MG63 (cell line): ENCODE measurements at regions not wholly inside any gene's neighbourhood (a gene's known extent, or its start where the extent isn't known, plus 50 kb on each side); places are given as distances from the start of the nearest gene placed in this dataset.

Experiments
- DNase-seq: peaks from one replicate; pipeline ENCODE4 v3.0.0-alpha.2; 2020
- H3K27me3 ChIP-seq: fragments of 250-450 bp; sonication (Bioruptor Pico); 2 replicates; pipeline ENCODE4 v1.5.1; 2020; ENCODE audit warnings: mild to moderate bottlenecking, moderate library complexity
- H3K36me3 ChIP-seq: fragments of 250-450 bp; sonication (Bioruptor Pico); 2 replicates; pipeline ENCODE4 v1.5.1; 2020; ENCODE audit warnings: mild to moderate bottlenecking, moderate library complexity
- H3K4me3 ChIP-seq: fragments of 250-450 bp; sonication (Bioruptor Pico); 2 replicates; pipeline ENCODE4 v1.5.1; 2020; ENCODE audit warnings: mild to moderate bottlenecking, moderate library complexity
- H3K9me3 ChIP-seq: fragments of 250-450 bp; sonication (Bioruptor Pico); 2 replicates; pipeline ENCODE4 v1.5.1; 2020; ENCODE audit warnings: mild to moderate bottlenecking, moderate library complexity

DNA sequence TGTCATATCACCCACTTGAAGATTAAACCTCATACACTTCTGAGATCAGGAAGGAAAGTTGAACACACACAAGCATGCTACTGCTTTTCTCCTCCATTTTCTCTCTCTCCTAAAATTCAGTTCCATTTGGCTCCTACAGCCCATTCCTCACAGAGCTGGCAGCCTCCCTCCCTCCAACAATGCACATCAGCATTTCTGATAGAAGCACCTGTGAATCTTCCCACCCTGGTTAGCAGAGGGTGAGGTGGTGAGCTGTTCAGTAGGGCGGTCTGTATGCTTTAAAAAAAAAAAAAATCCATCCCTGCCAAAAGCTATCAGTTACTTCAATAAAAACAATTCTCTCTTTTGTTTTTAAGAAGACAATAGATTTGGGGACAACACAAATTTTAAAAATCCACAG is 463.2 kb upstream of the KIF2A start:
- H3K4me3 ChIP-seq = no peak overlapping the region
- no peaks in the 10 kb centered on the region for H3K36me3 ChIP-seq
- DNase-seq = no peak
- no peaks in the 10 kb centered on the region for H3K27me3 ChIP-seq
- no peaks in the 10 kb centered on the region for H3K9me3 ChIP-seq

DNA sequence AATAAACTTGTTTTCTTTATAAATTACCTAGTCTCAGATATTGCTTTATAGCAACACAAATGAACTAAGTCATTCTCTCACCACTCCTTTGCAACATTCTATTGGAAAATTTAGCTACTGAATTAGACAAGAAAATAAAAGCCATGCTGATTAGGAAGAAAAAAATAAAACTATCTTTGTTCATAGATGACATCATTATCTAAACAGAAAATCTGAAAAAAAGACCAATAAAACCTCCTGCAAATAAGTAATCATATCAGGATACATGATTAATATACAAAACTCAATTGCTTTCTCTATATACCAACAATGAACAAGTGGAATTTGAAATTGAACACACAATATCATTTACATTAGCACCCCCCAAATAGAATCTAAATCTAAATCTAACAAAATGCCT is 455.3 kb upstream of the KIF2A start:
- Histone ChIP-seq H3K36me3 (no peaks in the 10 kb centered on the region), H3K9me3 (no peaks in the 10 kb centered on the region), H3K27me3 (no peaks in the 10 kb centered on the region), H3K4me3 (no peak overlapping the region)
- DNase-seq = no peak

DNA sequence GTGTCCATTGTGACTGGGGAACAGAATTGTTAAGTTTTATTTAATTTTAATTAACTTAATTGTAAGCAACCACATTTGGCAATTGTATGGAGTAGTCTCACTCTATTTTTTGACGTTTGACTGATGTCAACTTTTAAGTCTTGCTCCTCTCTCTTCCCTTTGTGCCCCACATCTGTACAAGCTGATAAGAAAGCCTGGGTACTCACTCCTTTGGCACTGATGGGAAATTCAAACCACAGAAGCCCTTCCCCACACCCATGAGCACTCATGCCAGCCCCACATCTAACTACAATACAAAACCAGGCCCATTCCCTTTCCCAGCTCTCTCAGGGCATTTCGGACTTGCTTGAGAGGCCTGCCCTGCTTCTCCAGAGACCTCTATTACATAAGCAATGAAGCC is 451.5 kb upstream of the KIF2A start:
- no peaks in the 10 kb centered on the region for H3K36me3 ChIP-seq
- no peak for DNase-seq
- H3K27me3 ChIP-seq = no peaks in the 10 kb centered on the region
- H3K9me3 ChIP-seq = no peaks in the 10 kb centered on the region; the same call in 1 of the 2 replicates
- H3K4me3 ChIP-seq = no peak overlapping the region

DNA sequence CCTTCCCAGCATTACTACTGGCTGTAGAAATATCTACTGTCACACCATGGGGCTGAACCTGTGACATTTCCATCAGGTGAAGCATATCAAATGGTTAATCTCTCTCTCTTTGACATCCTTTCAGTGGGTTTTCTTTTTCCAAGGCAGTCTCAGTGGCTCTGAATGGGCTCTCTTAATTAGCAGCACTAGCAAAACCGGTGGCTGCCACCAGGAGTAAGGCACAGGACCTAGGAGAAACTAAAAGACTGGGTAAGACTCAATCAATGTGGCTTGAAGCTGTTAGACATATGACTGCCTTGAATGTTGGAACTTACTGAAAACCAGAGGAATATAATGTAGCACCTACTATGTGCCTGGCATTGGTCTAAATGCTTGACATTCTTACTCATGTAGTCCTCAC is 445.0 kb upstream of the KIF2A start:
- Histone ChIP-seq H3K9me3 (no peaks in the 10 kb centered on the region; the same call in 1 of the 2 replicates), H3K27me3 (no peaks in the 10 kb centered on the region)
- DNase-seq = no peak

DNA sequence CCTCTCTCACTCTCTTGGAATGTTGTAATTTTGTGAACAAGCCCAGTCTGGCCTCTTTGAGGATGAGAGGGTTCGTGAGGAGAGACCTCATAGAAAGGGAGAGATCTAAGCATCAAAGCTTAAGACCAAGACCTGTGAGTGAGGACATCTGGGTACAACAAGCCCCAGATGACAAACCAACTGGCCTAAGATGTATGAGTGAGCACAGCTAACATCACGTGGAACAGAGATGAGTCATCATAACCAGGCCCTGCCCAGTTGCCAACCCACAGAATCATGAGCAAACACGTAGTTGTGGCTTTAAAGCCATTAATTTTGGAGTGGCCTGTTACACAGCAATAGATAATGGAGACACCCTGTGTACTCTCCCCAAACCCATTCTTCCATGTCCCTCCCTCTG is 439.1 kb upstream of the KIF2A start:
- Histone ChIP-seq H3K4me3 (no peak overlapping the region), H3K36me3 (no peaks in the 10 kb centered on the region), H3K27me3 (no peaks in the 10 kb centered on the region), H3K9me3 (no peaks in the 10 kb centered on the region)
- peak; percentile 50 for DNase-seq

More for the DNA sequence above, 445.0 kb upstream of the KIF2A start:
- no peaks in the 10 kb centered on the region for H3K36me3 ChIP-seq
- no peak overlapping the region for H3K4me3 ChIP-seq

DNA sequence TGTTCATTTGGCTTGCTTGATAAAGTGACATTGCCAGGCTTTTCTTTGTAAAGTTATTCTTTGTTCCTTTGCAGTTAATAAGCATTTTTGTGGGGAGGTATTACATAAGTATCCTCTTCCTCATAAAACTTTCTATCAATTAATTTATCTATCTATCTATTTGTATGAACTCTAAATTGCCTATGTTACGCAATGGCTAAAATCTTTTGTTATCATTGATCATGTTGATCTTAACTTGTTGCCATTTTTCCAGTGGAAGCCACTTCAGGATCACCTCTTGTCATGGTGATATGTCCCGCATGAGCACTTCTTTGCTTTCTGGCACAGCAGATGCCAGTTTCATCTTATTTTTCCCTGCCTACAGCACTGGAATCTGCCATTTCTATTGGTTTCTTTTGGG is 436.7 kb upstream of the KIF2A start:
- no peaks in the 10 kb centered on the region for H3K36me3 ChIP-seq
- no peak for DNase-seq
- H3K4me3 ChIP-seq = no peak overlapping the region
- H3K9me3 ChIP-seq = no peaks in the 10 kb centered on the region
- H3K27me3 ChIP-seq = no peaks in the 10 kb centered on the region

DNA sequence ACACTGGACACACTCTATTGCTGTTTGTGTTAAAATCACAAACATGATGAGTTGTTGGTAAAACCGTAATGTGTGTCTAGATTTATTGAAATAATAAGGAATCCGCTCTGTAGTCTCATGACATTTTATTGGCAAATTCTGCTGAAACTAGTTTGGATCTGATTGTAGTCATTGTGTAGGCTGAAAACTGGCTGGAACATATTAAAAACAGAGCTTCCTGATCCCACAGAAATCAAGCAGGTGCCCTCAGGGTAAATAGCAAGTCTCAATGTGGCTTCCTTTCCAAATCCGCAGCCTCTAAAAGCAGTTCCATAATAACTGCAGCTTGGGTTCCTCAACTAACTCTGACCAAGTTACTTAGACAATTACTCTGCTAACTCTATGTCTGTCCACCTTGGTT is 427.5 kb upstream of the KIF2A start:
- Histone ChIP-seq H3K9me3 (no peaks in the 10 kb centered on the region), H3K27me3 (no peaks in the 10 kb centered on the region), H3K4me3 (no peak overlapping the region), H3K36me3 (no peaks in the 10 kb centered on the region)
- no peak for DNase-seq

DNA sequence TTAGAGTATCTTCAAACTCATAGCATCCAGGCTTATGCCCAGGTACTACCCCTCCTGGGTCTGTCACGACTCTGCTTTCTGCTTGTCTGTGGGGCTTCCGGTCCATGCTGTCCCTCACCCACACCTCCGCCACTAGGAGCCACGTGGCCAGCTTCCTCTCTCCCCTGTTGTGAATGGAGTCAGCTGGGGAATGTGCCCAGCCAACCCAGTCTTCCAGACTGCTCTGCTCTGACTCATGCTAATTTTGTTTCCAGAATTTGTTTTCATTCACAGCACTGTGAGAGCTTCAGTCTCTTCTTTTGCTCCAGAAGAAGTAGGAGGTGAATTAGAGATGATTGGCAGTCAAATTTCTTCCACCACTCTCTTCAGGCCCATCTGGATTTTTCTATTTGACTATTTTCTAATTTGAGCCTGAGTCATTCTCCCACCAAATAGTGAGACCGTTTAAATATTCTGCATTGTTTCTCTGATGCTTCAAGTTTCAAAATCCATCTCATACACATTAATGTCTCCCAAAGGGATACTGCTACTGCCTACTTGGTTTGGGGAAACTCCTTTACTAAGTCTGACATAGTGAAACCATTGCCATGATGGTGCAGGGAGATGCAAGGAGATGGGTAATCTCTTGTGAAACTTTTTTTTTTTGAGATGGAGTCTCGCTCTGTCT is 424.1 kb upstream of the KIF2A start:
- Histone ChIP-seq H3K9me3 (no peaks in the 10 kb centered on the region), H3K4me3 (no peak overlapping the region), H3K27me3 (no peaks in the 10 kb centered on the region), H3K36me3 (no peaks in the 10 kb centered on the region)
- peak; percentile 76 for DNase-seq

DNA sequence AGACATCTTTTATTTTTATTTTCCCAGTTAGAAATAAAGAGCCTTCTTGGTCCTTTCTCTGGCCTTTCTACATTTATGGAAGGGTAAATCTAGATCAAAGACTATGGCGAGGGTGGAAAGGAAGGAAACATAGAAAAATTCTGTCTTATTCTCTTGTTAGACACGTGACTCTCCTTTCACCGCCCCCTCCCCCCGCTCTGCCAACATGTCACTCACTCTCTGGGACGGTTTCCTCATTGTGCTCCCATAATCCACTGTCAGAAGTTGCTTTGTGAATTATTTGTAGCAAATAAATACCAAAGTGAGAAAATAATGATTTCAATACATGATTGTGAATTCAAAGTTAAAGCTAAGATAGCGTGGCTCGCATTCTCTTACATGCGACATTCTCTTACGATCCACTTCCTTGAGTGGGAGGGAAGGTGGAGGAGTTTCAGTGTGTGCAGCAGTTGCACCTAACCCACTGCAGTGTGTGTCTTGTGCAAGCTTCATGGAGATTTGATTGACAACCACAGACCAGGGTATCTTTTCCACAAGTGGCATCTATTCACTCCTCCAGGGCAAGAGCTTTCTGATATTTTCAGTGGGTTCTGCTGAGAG is 423.0 kb upstream of the KIF2A start:
- H3K9me3 ChIP-seq = no peaks in the 10 kb centered on the region
- DNase-seq = no peak
- no peaks in the 10 kb centered on the region for H3K36me3 ChIP-seq
- H3K4me3 ChIP-seq = no peak overlapping the region
- no peaks in the 10 kb centered on the region for H3K27me3 ChIP-seq

DNA sequence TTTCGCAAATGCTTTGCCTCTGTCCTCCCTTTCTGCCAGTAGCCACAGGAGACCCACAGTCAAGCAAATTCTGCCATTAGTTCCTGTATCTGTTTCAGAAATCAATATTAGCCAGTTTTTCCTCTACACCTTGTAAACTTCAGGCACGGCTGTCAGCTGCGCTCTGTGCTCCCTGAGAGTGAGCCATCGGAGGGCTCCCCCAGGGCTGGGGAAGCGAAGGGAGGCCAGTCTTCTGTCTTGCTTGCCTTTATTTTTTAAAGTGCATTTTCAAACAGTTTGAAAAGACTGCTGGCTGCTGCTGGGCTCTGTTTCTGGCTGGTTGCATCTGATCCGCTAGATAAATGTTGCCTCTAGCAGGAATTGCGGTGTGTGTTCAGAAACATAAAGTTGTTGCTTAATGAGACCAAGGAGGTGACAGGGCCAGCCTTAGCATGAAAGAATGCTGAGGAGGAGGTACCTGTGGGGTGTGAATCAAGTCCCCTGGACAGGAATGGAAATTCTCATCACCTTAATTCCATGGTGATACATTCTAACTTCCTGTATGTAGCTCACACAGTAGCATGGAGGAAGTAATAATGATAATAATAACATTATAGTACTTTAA is 421.7 kb upstream of the KIF2A start:
- Histone ChIP-seq H3K4me3 (no peak overlapping the region), H3K27me3 (no peaks in the 10 kb centered on the region), H3K36me3 (no peaks in the 10 kb centered on the region), H3K9me3 (no peaks in the 10 kb centered on the region)
- DNase-seq = no peak

DNA sequence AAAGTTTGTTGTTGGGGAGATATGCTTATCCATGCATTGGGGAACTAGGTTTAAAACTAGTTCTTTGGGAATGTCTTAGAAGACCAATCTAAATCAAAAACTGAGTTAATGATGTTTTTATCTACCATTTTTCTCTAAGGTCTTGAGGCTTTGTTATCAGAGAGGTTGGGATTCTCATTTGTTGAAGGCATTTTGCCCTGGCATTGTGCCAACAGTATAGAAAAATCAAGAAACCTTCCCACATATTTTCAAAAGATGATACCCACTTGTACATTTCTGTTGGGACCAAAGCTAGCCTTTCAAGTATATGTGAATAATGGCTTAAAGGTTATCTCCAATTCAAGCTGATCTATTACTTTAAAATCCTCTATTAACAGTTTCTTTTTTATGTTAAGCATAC is 419.8 kb upstream of the KIF2A start:
- no peak overlapping the region for H3K4me3 ChIP-seq
- no peak for DNase-seq
- H3K27me3 ChIP-seq = no peaks in the 10 kb centered on the region
- H3K9me3 ChIP-seq = no peaks in the 10 kb centered on the region
- H3K36me3 ChIP-seq = no peaks in the 10 kb centered on the region

DNA sequence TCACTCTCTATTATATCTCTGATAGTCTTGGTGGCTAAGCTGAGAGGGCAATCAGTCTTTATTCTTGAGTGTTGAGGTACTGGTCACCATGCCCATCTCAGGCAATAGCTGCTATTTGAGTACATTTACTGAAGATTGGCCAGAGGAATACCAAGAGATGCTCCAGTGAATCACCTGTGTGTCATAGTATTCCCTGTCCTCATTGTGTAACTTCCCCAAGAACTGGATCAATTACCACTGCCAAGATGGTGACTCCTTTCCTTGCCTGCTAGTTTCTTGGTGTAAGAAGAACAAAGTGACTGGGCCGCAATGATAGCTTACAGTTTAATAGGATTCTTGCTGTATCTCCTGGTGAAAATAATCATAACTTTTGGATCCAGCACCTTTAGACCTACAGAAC is 418.7 kb upstream of the KIF2A start:
- no peak overlapping the region for H3K4me3 ChIP-seq
- no peak for DNase-seq
- no peaks in the 10 kb centered on the region for H3K27me3 ChIP-seq
- H3K36me3 ChIP-seq = no peaks in the 10 kb centered on the region
- H3K9me3 ChIP-seq = no peaks in the 10 kb centered on the region

DNA sequence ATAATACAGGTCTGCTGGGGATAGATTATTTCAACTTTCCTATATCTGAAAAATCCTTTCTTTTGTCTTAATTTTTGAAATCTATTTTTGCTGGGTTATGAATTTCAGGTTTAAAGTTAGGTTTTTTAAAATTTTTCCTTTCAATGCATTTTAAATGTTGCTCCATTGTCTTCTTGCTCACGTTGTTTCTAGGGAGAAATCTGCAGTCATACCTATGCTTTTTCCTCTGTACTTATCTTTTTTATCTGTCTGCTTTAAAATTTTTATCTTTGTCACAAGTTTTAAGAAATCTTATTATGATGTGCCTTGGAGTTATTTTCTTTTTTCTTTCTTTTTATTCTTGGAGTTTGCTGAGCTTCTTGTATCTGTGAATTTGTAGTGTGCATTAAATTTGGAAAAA is 412.0 kb upstream of the KIF2A start:
- no peaks in the 10 kb centered on the region for H3K27me3 ChIP-seq
- no peaks in the 10 kb centered on the region for H3K36me3 ChIP-seq
- no peak overlapping the region for H3K4me3 ChIP-seq
- H3K9me3 ChIP-seq = 0 out of 2 replicates have a peak, but pooled peaks cover 3% of the 10 kb centered on the region
- DNase-seq = no peak

DNA sequence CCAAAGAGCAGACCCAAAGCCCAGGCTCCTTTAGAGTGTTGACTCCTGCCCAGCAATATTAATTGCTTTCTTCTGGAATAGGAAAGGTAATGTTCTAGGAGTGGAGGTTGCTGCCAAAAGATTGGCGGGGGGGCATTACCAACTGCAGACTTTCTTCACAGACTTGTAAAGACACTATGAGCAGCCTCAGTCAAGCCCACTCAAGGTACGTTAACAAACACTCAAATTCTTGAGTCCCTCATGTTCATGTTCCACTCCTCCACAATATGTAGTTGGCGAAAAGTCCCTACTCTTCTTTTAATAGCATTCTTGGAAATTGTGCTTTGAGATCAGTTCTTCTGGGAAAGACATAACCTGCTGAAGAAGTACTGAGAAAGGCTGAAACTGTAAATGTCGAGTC is 409.2 kb upstream of the KIF2A start:
- H3K36me3 ChIP-seq = no peaks in the 10 kb centered on the region
- 0 out of 2 replicates have a peak, but pooled peaks cover 3% of the 10 kb centered on the region for H3K9me3 ChIP-seq
- H3K4me3 ChIP-seq = no peak overlapping the region
- no peak for DNase-seq
- no peaks in the 10 kb centered on the region for H3K27me3 ChIP-seq

DNA sequence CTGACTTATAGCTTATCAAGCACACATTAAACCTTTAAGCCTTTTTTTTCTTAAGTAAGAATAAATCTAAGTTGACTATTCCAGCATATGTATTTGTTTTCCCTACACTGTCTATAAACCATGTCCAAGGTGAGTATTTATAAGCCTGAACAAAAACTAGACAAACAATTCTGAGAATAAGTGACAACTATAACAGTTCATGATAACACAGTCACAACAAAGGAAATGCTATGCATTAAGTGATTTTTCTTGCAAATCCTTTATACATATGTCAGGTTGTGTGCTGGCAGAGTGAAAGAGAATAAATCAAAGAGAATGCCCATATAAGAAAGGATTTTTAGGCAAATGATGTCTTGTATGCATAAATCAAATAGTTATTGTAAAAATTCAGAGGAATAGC is 408.8 kb upstream of the KIF2A start:
- DNase-seq = no peak
- H3K27me3 ChIP-seq = no peaks in the 10 kb centered on the region

DNA sequence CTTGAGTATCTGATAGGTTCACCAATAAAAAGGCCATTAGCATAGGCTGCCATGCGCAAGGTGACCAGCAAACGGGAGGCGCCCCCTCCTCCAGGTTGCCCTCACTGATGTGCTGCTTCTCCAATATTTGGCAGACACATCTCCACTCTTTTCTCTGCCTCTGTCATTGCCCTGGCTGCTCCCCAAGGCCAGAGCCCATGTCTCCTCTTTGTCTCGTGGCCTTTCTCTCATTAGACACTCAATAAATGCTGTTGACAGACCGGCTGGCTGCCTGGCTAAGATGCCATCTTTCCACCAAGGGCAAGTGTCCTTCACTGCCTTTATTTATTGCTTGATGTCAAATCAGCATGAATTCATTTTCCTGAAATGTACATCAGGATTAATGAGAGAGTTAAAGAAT is 404.0 kb upstream of the KIF2A start:
- no peak overlapping the region for H3K4me3 ChIP-seq
- H3K9me3 ChIP-seq = no peaks in the 10 kb centered on the region
- H3K36me3 ChIP-seq = no peaks in the 10 kb centered on the region
- no peak for DNase-seq
- no peaks in the 10 kb centered on the region for H3K27me3 ChIP-seq

More for the DNA sequence above, 408.8 kb upstream of the KIF2A start:
- 0 out of 2 replicates have a peak, but pooled peaks cover 3% of the 10 kb centered on the region for H3K9me3 ChIP-seq
- no peak overlapping the region for H3K4me3 ChIP-seq
- H3K36me3 ChIP-seq = no peaks in the 10 kb centered on the region

DNA sequence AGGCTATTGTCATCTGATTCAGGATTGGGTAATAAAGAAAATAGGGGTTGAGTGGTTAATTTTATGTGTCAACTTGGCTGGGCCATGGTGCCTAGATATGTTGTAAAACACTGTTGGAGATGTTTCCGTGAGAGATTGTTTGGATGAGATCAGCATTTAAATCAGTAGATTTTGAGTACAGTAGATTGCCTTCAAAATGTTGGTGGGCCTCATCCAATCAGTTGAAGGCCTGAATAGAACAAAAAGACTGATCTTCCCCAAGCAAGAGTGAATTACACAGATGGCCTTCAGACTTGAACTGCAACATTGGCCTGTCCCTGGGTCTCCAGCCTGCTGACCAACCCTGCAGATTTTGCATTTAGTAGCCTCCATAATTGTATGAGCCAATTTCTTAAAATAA is 401.3 kb upstream of the KIF2A start:
- Histone ChIP-seq H3K4me3 (no peak overlapping the region), H3K9me3 (no peaks in the 10 kb centered on the region), H3K36me3 (no peaks in the 10 kb centered on the region), H3K27me3 (no peaks in the 10 kb centered on the region)
- DNase-seq = no peak

DNA sequence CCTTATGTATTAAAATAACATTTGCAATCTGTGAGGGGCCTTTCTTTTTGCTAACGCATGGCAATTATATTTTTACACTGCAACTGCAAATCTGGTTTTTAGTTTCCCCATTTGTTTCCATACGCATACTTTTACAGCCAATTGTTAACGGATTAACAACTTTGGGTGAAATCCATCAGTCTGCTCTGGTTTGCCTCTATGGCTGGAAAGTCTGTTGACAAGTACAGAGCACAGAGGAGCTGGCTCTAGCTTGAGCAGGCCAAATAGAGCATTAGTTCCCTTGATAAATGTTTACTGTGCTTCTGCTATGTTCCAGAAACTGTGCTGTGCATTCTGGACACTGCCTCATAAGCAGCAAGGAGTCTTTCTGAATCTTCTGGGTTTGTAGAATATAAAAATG is 400.4 kb upstream of the KIF2A start:
- Histone ChIP-seq H3K4me3 (no peak overlapping the region), H3K9me3 (no peaks in the 10 kb centered on the region)
- DNase-seq = no peak

More for the DNA sequence above, 400.4 kb upstream of the KIF2A start:
- Histone ChIP-seq H3K27me3 (no peaks in the 10 kb centered on the region), H3K36me3 (no peaks in the 10 kb centered on the region)
